ENCODE measurements at regions not wholly inside any gene's neighbourhood (a gene's known extent, or its start where the extent isn't known, plus 50 kb on each side); places are given as distances from the start of the nearest gene placed in this dataset.

GRCh38 chr4:4753643-4754042, 105.8 kb upstream of the MSX1 start:
- H3K9me3 ChIP-seq (ENCODE audit: control insufficient read depth, low read length): no peaks in the 10 kb centered on the region
- no peak overlapping the region for H3K4me3 ChIP-seq (ENCODE audit: low read depth, low read length)
- H2AFZ ChIP-seq: no peak overlapping the region
- no peak overlapping the region for H3K4me2 ChIP-seq (ENCODE audit: low read length)
- H3K27ac ChIP-seq: no peak overlapping the region
- no peaks in the 10 kb centered on the region for H3K4me1 ChIP-seq
- TF ChIP-seq CTCF (IDR thresholded peaks at IDR 0.05): no peak
- no peaks in the 10 kb centered on the region for H3K27me3 ChIP-seq (ENCODE audit: control insufficient read depth, insufficient read depth, low read length)
- no peaks in the 10 kb centered on the region for H3K36me3 ChIP-seq (ENCODE audit: control insufficient read depth, insufficient read depth, low read length)
- H3K9ac ChIP-seq: no peak overlapping the region
- H3K79me2 ChIP-seq: no peaks in the 10 kb centered on the region

GRCh38 chr4:4752576-4753401, 106.7 kb upstream of the MSX1 start:
- Histone ChIP-seq H3K36me3 (ENCODE audit: control insufficient read depth, insufficient read depth, low read length) (no peaks in the 10 kb centered on the region), H3K27ac (no peak overlapping the region), H3K9me3 (ENCODE audit: control insufficient read depth, low read length) (no peaks in the 10 kb centered on the region), H3K4me1 (no peaks in the 10 kb centered on the region), H3K4me3 (ENCODE audit: low read depth, low read length) (no peak overlapping the region), H3K4me2 (ENCODE audit: low read length) (no peak overlapping the region), H2AFZ (no peak overlapping the region), H3K9ac (no peak overlapping the region), H3K79me2 (no peaks in the 10 kb centered on the region), H3K27me3 (ENCODE audit: control insufficient read depth, insufficient read depth, low read length) (no peaks in the 10 kb centered on the region)
- TF ChIP-seq CTCF (IDR thresholded peaks at IDR 0.05): no peak

- H3K9ac ChIP-seq: no peak overlapping the region
- no peak overlapping the region for H3K4me3 ChIP-seq (ENCODE audit: low read depth, low read length)
- no peaks in the 10 kb centered on the region for H3K79me2 ChIP-seq
- H3K36me3 ChIP-seq (ENCODE audit: control insufficient read depth, insufficient read depth, low read length): no peaks in the 10 kb centered on the region
- H3K27me3 ChIP-seq (ENCODE audit: control insufficient read depth, insufficient read depth, low read length): no peaks in the 10 kb centered on the region
- H3K27ac ChIP-seq: no peak overlapping the region
- H3K4me2 ChIP-seq (ENCODE audit: low read length): no peak overlapping the region
- no peaks in the 10 kb centered on the region for H3K9me3 ChIP-seq (ENCODE audit: control insufficient read depth, low read length)
- no peaks in the 10 kb centered on the region for H3K4me1 ChIP-seq
- no peak for TF ChIP-seq CTCF (IDR thresholded peaks at IDR 0.05)
- H2AFZ ChIP-seq: no peak overlapping the region
Observed at GRCh38 chr4:4752025-4752424, 107.4 kb upstream of the MSX1 start.

GRCh38 chr4:4750187-4750586, 109.3 kb upstream of the MSX1 start:
- H3K27me3 ChIP-seq (ENCODE audit: control insufficient read depth, insufficient read depth, low read length): no peaks in the 10 kb centered on the region
- no peak overlapping the region for H3K4me2 ChIP-seq (ENCODE audit: low read length)
- no peak overlapping the region for H2AFZ ChIP-seq
- no peak overlapping the region for H3K9ac ChIP-seq
- no peak for TF ChIP-seq CTCF (IDR thresholded peaks at IDR 0.05)
- no peak overlapping the region for H3K27ac ChIP-seq
- no peak overlapping the region for H3K4me3 ChIP-seq (ENCODE audit: low read depth, low read length)
- H3K9me3 ChIP-seq (ENCODE audit: control insufficient read depth, low read length): no peaks in the 10 kb centered on the region
- H3K79me2 ChIP-seq: no peaks in the 10 kb centered on the region
- no peaks in the 10 kb centered on the region for H3K4me1 ChIP-seq
- H3K36me3 ChIP-seq (ENCODE audit: control insufficient read depth, insufficient read depth, low read length): no peaks in the 10 kb centered on the region

GRCh38 chr4:4749137-4749536, 110.3 kb upstream of the MSX1 start:
- no peaks in the 10 kb centered on the region for H3K27me3 ChIP-seq (ENCODE audit: control insufficient read depth, insufficient read depth, low read length)
- no peak for TF ChIP-seq CTCF (IDR thresholded peaks at IDR 0.05)
- H3K27ac ChIP-seq: no peak overlapping the region
- H3K9ac ChIP-seq: no peak overlapping the region
- no peak overlapping the region for H3K4me2 ChIP-seq (ENCODE audit: low read length)
- no peaks in the 10 kb centered on the region for H3K36me3 ChIP-seq (ENCODE audit: control insufficient read depth, insufficient read depth, low read length)
- H3K79me2 ChIP-seq: no peaks in the 10 kb centered on the region
- H3K9me3 ChIP-seq (ENCODE audit: control insufficient read depth, low read length): no peaks in the 10 kb centered on the region
- H3K4me1 ChIP-seq: no peaks in the 10 kb centered on the region
- H3K4me3 ChIP-seq (ENCODE audit: low read depth, low read length): no peak overlapping the region
- H2AFZ ChIP-seq: no peak overlapping the region
